HG02885 (cell line): ENCODE measurements at regions not wholly inside any gene's neighbourhood (a gene's known extent, or its start where the extent isn't known, plus 50 kb on each side); places are given as distances from the start of the nearest gene placed in this dataset.
A peak's percentile ranks its signal among the peaks of the same experiment; 100 is the strongest.

ENCODE experiments used
- ATAC-seq: cut with Tn5 transposase; IDR thresholded peaks from one replicate; pipeline ENCODE4 v1.9.1; 2021; ENCODE audit warnings: mild to moderate bottlenecking; ENCODE audit not compliant: unreplicated experiment, poor library complexity

DNA sequence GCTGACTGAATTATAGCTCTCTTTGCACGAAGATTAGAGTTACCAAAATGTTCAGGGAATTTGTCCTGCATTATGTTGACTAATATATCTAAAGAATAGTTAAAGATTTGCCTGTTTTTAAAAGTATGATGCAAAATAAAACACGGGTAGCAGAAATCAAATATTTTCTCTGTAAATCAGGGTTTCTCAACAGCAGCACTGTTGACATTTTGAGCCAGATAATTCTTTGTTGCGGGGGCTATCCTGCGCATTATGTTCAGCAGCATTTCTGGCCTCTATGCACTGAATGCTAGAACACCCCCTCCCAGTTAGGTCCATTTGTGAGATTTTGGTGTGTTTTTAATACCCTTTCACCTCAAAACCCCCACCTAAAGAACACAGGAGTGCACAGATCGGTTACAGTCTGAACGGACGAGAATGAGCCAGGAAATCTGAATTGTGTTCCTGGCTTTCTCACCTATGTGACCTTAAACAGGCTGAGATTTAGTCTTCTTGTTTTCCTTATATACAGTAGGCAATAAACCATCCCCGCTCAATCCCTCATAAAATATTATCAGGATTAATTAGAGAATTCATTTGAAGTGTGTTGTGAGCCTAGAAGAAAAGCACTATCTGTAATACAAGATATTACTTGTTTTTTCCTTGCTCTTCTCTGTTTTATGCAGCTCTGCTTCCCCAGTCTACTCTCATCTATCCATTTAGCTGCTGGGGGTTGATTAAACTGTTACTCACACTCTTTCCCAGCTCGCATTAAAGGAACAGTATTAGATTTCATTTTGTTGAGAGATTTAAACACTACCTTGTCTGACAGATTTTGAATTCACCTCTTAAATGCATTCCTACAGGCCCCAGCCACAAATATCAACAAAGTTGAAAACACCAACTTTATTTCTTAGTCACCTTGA is 247.5 kb upstream of the GOLIM4 start:
- ATAC-seq: no peak

DNA sequence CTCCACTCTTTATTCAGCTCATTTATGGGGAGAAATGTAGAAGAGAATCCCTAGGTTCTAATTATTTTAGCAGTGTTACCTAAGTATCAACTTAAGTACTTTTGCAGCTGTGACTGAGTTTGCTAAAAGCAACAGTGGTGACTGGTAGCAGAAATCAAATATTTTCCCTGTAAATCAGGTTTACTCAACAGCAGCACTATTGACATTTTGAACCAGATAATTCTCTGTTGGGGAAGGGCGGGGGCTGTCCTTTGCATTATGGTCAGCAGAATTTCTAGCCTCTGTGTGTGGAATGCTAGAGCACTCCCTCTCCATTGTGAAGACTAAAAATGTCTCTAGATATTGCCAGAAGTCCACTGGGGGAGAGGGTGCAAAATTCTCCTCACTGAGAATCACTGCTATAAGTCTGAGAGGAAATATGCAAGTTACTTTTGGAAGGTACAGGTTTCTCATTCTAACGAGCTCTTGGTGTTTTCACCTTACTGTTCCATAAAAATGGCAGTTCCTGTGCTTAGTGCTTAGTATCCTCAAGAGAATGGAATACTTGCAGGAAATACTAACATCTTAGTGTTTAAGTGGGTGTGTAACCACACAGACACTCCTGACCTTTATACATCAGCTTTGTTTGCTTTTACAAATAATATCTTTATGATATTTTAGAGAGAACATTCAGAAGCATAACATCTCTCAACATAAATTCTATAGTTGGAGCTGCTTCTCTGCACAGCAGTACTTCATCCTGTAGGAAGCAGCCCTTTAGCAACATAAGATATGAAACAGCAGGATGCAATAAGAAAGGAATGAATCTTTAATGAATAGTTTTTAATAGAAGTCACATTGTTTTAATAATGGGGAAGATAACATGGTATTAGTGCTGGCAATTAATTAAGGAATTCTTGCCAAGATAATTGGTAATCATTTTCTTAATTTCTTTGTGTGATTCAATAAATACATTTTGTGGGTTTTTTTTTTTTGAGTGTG is 246.5 kb upstream of the GOLIM4 start:
- no peak for ATAC-seq

GRCh38 chr3:168341192-168341815 is 245.6 kb upstream of the GOLIM4 start:
- no peak for ATAC-seq

DNA sequence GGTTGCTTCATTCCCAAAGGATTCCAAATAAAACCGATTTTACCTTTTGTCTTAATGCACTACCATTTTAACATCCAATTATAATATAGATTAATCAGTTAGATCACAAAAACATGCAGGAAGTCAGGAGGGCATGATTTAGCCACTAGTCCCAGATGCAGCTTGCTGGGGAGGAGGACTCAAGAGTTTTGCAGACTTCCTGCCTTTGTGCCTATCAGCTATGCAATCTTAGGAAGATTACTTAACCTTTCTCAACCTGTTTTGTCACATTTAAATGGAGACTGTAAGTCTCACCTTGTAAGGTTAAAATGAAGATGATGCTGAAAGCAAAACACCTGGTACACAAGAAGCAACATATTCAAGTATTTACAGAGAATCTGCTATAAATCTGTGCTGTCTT is 242.4 kb upstream of the GOLIM4 start:
- ATAC-seq: no peak

DNA sequence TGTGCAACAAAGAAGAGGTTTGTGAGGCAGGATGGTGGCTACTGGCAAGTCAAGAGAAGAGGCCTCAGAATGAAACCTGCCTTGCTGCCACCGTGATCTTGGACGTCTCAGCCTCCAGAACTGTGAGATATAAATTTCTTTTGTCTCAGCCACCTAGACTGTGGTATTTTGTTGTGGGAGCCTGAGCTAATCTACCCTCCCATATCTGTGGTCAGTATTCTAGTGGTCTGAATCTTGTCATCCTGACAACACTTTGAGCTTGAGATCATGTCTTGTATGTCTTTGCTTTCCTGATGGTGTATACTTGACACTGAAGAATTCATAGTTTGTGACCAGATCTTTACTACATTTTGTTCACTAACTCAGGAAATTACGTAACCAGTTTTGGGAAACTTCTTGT is 240.6 kb upstream of the GOLIM4 start:
- ATAC-seq: no peak

- ATAC-seq: no peak
Measured at GRCh38 chr3:168333410-168333935, 237.7 kb upstream of the GOLIM4 start.

DNA sequence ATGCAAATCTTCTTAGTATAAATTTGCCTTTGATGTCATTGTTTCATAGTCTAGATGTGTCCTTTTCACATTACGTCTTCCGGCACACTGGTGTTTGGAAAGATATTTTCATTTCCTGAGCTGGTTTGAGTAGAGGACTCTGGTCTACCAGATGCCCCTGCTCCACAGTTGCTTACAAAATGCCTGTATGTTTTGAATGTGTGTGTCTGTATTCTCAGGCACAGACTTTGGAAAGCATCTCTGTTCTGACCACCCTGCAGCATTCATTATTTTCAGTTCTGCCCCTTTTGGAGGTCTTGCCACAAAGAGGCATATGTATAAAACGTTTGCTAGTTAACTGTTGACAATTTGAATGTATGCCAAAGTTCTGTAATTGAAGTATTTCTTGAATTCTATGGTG is 236.0 kb upstream of the GOLIM4 start:
- ATAC-seq: no peak

GRCh38 chr3:168330983-168331382 is 235.3 kb upstream of the GOLIM4 start:
- no peak for ATAC-seq

DNA sequence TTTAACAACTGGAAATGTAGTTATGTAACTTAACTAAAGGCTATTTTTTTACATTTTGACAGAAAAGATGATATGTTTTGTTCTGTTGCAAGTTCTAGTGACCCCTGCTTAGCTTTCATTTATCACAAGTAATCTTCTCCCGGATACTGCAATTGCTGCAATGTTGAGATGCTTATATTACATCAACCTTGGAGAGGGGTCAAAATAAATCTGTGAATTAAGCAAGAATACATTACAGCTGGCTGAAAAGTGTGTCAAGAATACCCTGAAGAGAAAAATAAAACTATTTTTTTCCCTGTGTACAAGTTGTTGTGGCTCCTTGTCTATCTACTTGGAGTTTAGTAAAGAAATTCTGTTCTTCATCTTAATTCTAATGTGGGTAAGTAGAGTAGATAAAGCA is 232.1 kb upstream of the GOLIM4 start:
- ATAC-seq: no peak

DNA sequence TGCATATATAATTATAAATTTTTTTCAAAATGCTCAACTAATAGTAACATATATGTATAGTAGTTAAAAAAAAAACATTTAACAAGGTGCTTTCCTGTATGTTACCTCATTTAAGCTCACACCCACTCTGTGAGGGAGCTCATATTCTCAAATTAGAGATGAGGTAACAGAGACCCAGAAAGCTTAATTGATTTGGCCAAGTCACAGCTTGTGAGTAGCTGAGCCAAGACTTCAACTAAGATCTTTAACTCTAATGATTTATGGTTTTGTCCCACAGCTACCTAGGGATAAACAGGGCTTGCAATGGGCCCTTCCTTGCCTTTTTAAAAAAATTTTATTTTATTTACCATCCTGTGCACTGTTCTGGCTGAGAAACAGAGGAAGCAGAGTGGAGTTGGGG is 230.0 kb upstream of the GOLIM4 start:
- ATAC-seq: no peak

DNA sequence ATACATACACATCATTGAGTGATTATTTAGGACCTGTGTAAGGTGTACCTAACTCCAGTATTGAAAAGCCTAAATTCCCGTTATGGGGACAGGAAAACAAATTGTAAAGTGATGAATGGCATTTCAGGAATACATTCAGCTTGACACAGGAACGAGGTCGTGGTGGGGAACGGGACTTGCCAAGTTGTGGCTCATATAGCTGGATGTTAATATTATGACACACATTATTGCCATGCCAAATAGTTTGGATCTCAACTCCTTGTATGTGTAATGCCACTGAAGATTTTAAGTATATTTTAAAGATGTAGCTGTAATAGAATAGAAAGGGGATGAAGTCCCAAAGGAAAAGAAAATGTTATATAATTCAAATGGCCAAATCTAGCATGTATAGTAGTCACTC is 227.2 kb upstream of the GOLIM4 start:
- ATAC-seq: no peak

DNA sequence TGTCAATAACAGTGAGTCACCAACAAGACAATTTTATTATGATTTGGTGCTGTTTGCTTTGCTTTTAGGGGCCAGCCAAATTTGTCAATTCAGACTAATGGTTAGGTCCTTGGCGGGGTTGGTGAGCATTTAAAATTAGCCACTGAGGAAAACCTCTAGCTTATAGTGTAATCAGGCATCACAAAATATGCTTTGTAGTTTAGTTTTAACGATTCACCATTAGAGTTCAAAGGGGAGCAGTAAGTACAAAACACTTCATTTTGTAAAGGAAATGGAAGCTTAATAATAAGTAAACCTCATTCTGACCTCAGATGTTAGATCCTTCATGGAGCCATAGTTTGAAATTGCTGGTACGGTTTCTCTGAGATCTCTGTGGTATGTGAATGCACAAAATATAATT is 218.4 kb upstream of the GOLIM4 start:
- no peak for ATAC-seq

DNA sequence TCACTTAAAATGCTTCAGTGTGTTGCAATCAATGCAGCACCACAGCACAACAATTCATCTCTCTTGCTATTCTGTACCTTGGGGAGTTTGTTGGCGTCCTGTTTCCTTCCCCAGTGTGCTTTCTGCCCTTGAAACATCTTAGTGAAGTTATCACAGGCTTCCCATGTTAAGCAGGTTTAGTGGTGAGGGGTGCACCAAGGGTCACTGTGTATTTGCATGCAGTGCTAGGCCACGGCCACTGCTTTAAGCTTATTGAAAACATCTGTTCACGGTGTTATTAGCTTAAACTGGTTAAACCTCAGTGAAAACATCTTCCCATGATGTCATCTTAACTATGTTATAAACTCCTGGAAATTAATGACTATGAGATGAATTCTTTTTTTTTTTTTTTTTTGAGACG is 217.3 kb upstream of the GOLIM4 start:
- ATAC-seq: no peak

GRCh38 chr3:168307893-168308292 is 212.2 kb upstream of the GOLIM4 start:
- no peak for ATAC-seq

DNA sequence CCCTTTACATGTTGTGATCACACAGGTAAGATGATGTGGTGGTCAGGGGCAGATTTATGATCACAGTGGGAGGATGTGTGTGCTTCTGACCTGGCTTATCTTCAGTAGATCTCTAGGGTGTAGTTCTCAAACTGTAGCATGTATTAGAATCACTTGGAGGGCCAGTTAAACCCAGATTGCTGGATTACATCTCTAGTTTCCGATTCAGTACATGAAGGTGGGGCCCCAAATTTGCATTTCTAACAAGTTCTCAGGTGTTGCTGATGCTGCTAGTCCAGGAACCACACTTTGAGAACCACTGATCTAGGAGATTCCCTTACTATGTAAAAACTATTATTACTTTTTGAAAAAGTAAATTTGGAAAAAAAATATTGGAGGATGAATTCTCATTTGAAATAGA is 199.3 kb upstream of the GOLIM4 start:
- ATAC-seq: peak; percentile 57

- ATAC-seq: no peak
Measured at GRCh38 chr3:168292296-168292695, 196.6 kb upstream of the GOLIM4 start.

GRCh38 chr3:168289471-168290008 is 193.8 kb upstream of the GOLIM4 start:
- ATAC-seq: no peak

DNA sequence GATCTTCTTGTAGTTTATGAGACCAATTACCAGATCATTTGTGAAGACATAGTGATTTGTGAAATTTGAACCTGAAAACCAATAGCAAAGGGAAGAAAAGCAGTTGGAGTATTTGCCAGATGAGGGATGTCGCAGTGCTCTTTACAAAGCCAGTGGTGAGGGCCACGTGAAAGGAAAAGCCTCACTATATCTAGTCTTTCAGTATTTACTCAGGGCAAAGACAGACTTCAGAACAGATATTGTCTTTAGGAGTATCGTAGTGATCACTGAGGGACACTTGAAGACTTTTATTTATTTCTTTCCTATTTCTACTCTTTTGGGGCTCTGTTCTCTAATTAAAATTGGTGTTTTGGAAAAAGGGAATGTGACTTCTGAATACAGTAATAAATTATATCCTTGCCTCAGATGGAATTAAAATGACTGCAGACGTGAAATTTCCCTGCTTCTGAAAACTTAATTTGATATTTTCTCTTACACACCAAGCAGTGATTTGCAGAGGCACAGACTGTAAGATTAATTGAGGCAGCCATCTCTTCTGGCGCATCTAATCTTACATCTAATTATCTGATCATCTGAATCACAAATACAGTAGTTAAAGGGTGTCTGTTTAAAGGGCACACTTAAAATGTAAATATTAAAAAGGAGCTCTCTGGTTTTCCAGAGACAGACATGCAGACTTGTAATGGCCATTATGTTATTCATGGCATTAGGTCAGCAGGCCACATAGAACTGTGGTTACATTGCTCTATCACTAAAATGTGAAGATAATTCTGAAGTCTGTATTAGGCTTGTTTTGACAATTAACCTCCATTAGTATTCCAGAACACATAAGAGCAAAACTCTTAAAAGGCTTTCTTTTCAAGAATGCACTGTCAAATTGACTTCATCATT is 193.0 kb upstream of the GOLIM4 start:
- no peak for ATAC-seq

- peak; percentile 76 for ATAC-seq
Measured at GRCh38 chr3:168285506-168285905, 189.8 kb upstream of the GOLIM4 start.
